A673 (cell line): ENCODE measurements at regions not wholly inside any gene's neighbourhood (a gene's known extent, or its start where the extent isn't known, plus 50 kb on each side); places are given as distances from the start of the nearest gene placed in this dataset.

Source experiments
- BruUV-seq: library from RNA; stranded (reverse); fragments of 400-500 nt; replicated peaks from 2 replicates; lab custom pipeline; 2021; lab: Mats Ljungman, UMichigan
- CTCF ChIA-PET: fragments of 300-600 bp; sonication (Branson Sonifier 250); formaldehyde crosslinking; loops from one replicate; lab custom pipeline; 2022; ENCODE audit warnings: antibody characterized with exemption; lab: Charles Lee
- POLR2A ChIA-PET: fragments of 300-600 bp; sonication (Branson Sonifier 250); formaldehyde crosslinking; loops from one replicate; lab custom pipeline; 2022; ENCODE audit warnings: antibody characterized with exemption; ENCODE audit not compliant: low non-redundant PET; lab: Charles Lee
- DNase-seq: peaks from one replicate; pipeline ENCODE4 v3.0.0-alpha.2; 2015; ENCODE audit warnings: low spot score
- H3K27ac ChIP-seq: fragments of 200-600 bp; sonication (generic); 2 replicates; pipeline ENCODE4 v1.5.1; 2016; ENCODE audit warnings: mixed run types, low read depth, mild to moderate bottlenecking, mixed read lengths, antibody characterized with exemption, low read length; ENCODE audit not compliant: poor library complexity, severe bottlenecking
- H3K27me3 ChIP-seq: fragments of 200-600 bp; sonication (generic); replicated peaks from 2 replicates; pipeline ENCODE4 v1.6.1; 2017; ENCODE audit warnings: mixed run types, low read depth, mild to moderate bottlenecking, mixed read lengths, antibody characterized with exemption, low read length; ENCODE audit not compliant: insufficient read depth, poor library complexity
- H3K36me3 ChIP-seq: fragments of 200-600 bp; sonication (generic); 2 replicates; pipeline ENCODE4 v1.6.1; 2016; ENCODE audit warnings: mixed run types, mild to moderate bottlenecking, mixed read lengths, antibody characterized with exemption, low read length; ENCODE audit not compliant: insufficient read depth, poor library complexity, severe bottlenecking
- H3K4me1 ChIP-seq: fragments of 200-600 bp; sonication (generic); 2 replicates; pipeline ENCODE4 v1.6.1; 2017; ENCODE audit warnings: mixed run types, mild to moderate bottlenecking, mixed read lengths, antibody characterized with exemption, low read length; ENCODE audit not compliant: insufficient read depth, poor library complexity, severe bottlenecking
- H3K4me3 ChIP-seq: fragments of 200-600 bp; sonication (generic); 2 replicates; pipeline ENCODE4 v1.5.1; 2016; ENCODE audit warnings: low read depth, mixed run types, mild to moderate bottlenecking, mixed read lengths, low read length; ENCODE audit not compliant: poor library complexity, severe bottlenecking
- H3K9me3 ChIP-seq: fragments of 200-600 bp; sonication (generic); 2 replicates; pipeline ENCODE4 v1.6.1; 2016; ENCODE audit warnings: mixed run types, low read depth, mild to moderate bottlenecking, mixed read lengths, antibody characterized with exemption, low read length; ENCODE audit not compliant: poor library complexity, severe bottlenecking
- EZH2 ChIP-seq: fragments of 200-600 bp; sonication (generic); IDR thresholded peaks from 2 replicates; pipeline ENCODE4 v1.6.1; 2017; ENCODE audit warnings: borderline replicate concordance, low read depth, mild to moderate bottlenecking, mixed read lengths, antibody characterized with exemption, low read length; ENCODE audit not compliant: poor library complexity, severe bottlenecking
- intact Hi-C: fragments of 100-400 bp; cut with micrococcal nuclease; formaldehyde crosslinking; loops from one replicate; pipeline ENCODE4 v1.10.0; 2022; ENCODE audit not compliant: unreplicated experiment
- TF ChIP-seq, protein P1 (sequence below): fragments of 300-800, 200-600 bp; sonication (generic); conservative IDR thresholded peaks from 2 replicates; pipeline ENCODE4 v1.5.1; 2017; ENCODE audit warnings: low read depth, mild to moderate bottlenecking, antibody characterized with exemption, low read length, moderate library complexity, mixed read lengths

DNA sequence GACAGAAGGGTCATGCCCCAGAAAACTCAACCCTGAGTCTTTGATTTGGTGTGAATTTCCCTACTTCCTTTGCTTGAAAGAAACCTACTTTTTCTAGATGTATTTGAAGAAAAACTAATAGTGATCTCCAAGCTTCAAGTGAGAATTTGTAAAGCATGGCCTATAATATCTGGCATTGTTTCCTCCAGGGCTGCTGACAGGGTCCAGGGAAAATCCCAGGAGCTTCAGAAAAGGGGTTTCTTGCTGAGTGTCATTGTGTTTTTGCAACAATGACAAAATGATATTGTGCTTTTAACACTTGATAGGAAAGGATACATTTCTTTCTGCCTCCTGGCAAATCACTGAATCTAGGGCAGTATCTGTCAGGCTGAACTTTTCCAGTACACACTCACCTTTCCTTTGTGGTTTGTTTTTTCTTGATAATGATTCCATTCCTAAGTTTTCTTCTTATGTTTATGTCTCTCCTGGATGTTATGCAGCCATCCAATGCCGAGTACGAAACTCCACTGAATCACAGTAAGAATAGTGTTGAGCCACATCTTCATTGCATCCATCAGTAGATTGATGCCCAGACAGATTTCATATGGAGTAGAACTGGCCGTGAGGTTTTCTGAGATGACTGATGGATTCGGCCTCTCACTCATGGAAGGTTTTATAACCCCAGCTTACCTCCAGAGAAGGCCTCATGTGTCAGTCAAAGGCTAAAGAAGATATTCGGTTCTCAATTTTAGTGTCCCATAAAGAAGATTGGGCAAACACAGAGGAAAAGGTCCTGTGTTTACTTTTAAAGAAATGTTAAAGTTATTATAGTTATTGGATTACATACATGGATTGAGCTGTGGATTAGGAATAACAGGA is 76.9 kb upstream of the STEAP1B start:
- no peak overlapping the region for H3K27ac ChIP-seq
- H3K4me1 ChIP-seq = peaks cover 10% of the 10 kb centered on the region
- H3K27me3 ChIP-seq = no peaks in the 10 kb centered on the region
- no peak overlapping the region for H3K4me3 ChIP-seq
- ChIA-PET CTCF (interaction anchor here (0.7 to 1.2 kb wide), 3 partner anchors 8 to 13 kb away, joined by 4 to 13 read pairs (median 4); no protein-coding TSS in a partner anchor), POLR2A (no interaction called here)
- no peaks in the 10 kb centered on the region for H3K36me3 ChIP-seq
- no peak for DNase-seq
- TF ChIP-seq EZH2 = no peak
- TF ChIP-seq, protein P1, sequence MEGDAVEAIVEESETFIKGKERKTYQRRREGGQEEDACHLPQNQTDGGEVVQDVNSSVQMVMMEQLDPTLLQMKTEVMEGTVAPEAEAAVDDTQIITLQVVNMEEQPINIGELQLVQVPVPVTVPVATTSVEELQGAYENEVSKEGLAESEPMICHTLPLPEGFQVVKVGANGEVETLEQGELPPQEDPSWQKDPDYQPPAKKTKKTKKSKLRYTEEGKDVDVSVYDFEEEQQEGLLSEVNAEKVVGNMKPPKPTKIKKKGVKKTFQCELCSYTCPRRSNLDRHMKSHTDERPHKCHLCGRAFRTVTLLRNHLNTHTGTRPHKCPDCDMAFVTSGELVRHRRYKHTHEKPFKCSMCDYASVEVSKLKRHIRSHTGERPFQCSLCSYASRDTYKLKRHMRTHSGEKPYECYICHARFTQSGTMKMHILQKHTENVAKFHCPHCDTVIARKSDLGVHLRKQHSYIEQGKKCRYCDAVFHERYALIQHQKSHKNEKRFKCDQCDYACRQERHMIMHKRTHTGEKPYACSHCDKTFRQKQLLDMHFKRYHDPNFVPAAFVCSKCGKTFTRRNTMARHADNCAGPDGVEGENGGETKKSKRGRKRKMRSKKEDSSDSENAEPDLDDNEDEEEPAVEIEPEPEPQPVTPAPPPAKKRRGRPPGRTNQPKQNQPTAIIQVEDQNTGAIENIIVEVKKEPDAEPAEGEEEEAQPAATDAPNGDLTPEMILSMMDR = no peak
- no peaks in the 10 kb centered on the region for H3K9me3 ChIP-seq
- intact Hi-C loops = no loop called here
- BruUV-seq = no TSS peak

DNA sequence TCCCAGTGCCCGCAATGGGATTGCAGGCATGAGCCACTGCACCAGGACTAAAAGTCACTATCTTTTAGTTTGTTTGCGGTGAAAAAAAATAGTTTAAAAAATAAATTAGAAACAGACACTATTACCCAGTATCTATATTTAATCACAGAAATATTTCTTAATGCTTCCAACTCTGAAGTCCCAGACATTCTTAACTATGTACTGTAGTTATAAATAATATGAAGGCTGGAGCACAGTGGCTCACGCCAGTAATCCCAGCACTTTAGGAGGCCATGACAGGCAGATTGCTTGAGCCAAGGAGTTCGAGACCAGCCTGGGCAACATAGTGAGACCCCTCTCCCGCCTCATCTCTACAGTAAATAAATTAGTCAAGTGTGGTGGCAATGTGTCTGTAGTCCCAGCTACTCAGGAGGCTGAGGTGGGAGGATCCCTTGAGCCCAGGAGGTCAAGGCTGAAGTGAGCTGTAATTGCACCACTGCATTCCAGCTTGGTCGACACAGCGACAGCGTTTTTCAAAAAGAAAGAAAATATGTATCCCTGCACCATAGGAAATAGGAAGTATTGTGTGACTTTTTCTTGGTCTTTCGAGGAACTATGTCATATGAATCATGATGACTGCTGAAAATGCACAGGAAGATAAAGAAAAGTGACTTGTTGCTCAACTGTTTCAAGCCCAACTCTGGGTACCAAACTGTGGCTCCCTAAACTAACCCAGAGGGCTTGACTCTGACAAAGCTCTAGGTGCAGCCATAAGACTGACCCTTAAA is 74.9 kb upstream of the STEAP1B start:
- Histone ChIP-seq H3K36me3 (no peaks in the 10 kb centered on the region), H3K4me1 (peaks cover 10% of the 10 kb centered on the region), H3K27ac (no peak overlapping the region), H3K9me3 (no peaks in the 10 kb centered on the region), H3K27me3 (no peaks in the 10 kb centered on the region), H3K4me3 (no peak overlapping the region)
- ChIA-PET POLR2A (no interaction called here), CTCF (no interaction called here)
- intact Hi-C loops = no loop called here
- no TSS peak for BruUV-seq
- DNase-seq = no peak
- TF ChIP-seq EZH2 = no peak
- TF ChIP-seq, protein P1 = no peak

DNA sequence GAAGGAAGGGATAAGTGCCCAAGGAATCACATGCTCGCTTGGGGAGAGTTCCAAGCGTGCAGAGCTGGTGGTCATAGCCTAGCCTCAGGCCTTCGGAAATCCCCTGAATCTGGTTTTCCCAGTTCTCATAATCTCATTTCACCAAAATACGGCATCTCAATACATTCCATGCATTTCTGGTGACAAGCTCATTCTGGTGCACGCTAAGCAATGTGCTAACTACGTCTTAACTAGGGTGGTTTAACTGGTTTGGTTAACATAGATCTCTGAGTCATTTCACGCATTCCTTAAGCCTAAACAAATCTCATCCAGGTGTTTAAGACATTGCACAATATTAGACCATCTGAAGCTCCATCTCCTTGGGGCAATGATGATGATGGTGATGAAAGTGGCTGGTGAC is 72.9 kb upstream of the STEAP1B start:
- no peak for DNase-seq
- intact Hi-C loops = no loop called here
- no peak overlapping the region for H3K27ac ChIP-seq
- no TSS peak for BruUV-seq
- CTCF ChIA-PET = no interaction called here
- peaks cover 10% of the 10 kb centered on the region for H3K4me1 ChIP-seq
- TF ChIP-seq, protein P1 = no peak
- TF ChIP-seq EZH2 = no peak
- H3K4me3 ChIP-seq = no peak overlapping the region
- no peaks in the 10 kb centered on the region for H3K9me3 ChIP-seq
- POLR2A ChIA-PET = no interaction called here
- H3K36me3 ChIP-seq = no peaks in the 10 kb centered on the region
- no peaks in the 10 kb centered on the region for H3K27me3 ChIP-seq
